Esophagus (tissue), 2 donors: ENCODE measurements at regions not wholly inside any gene's neighbourhood (a gene's known extent, or its start where the extent isn't known, plus 50 kb on each side); places are given as distances from the start of the nearest gene placed in this dataset.

ENCODE experiments used
- H3K27ac ChIP-seq, 2 donors: one replicate each; pipeline ENCODE4 v1.5.1; 2013; ENCODE audit warnings: low read depth in 2 of 2, mild to moderate bottlenecking in 2 of 2, inconsistent platforms in 1 of 2, low read length in 1 of 2, moderate library complexity in 1 of 2
- H3K27me3 ChIP-seq, 2 donors: one replicate each; pipeline ENCODE4 v1.6.1; 2013; ENCODE audit warnings: low read length in 2 of 2, control low read depth in 1 of 2, mild to moderate bottlenecking in 1 of 2; ENCODE audit not compliant: insufficient read depth in 2 of 2, control insufficient read depth in 1 of 2
- H3K36me3 ChIP-seq, 2 donors: one replicate each; pipeline ENCODE4 v1.6.1; 2013; ENCODE audit warnings: low read length in 1 of 2; ENCODE audit not compliant: control insufficient read depth in 2 of 2, insufficient read depth in 2 of 2
- H3K4me1 ChIP-seq, 2 donors: one replicate each; pipeline ENCODE4 v1.6.1; 2013; ENCODE audit warnings: low read length in 1 of 2; ENCODE audit not compliant: control insufficient read depth in 2 of 2, insufficient read depth in 2 of 2
- H3K4me3 ChIP-seq, 2 donors: one replicate each; pipeline ENCODE4 v1.5.1; 2013; ENCODE audit warnings: low read length in 2 of 2, mild to moderate bottlenecking in 2 of 2, low read depth in 1 of 2, moderate library complexity in 1 of 2
- H3K9me3 ChIP-seq, 2 donors: one replicate each; pipeline ENCODE4 v1.6.1; 2013; ENCODE audit warnings: mild to moderate bottlenecking in 2 of 2, low read depth in 1 of 2, low read length in 1 of 2, moderate library complexity in 1 of 2; ENCODE audit not compliant: control insufficient read depth in 2 of 2, insufficient read depth in 1 of 2
- WGBS, 2 donors: extraction: QIAGEN DNeasy Blood & Tissue Kit; methylation state at CpG; one replicate each; pipeline ENCODE4 v1.1.7; 2013; 5-methylcytosine and 5-hydroxymethylcytosine counted together
- donor health status: healthy with polysubstance abuse.
- donor health status: Bipolar disorder and iron deficiency.

DNA sequence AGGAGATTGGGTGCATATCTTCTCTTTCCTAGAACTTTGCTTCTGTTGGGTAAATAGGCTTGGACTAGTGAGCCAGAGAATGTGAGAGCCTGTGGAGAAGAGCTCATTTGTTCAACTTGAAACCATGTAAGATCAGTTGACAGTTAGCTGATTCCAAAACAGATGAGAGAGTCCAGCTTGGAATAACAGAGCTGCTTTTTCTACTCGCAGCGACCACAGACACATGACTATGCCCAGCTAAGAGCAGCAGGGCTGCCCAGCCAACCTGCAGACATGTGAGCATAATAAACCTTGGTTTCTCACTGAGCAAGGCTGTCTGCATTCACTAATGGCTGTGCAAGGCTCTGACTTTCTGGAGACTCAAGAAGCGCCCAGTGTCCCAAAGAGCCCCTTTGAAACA lies 209.2 kb downstream of the C12orf75 start:
- Histone ChIP-seq H3K36me3 (no peaks in the 10 kb centered on the region), H3K4me3 (no peak overlapping the region), H3K4me1 (no peaks in the 10 kb centered on the region), H3K27ac (no peak overlapping the region), H3K27me3 (no peaks in the 10 kb centered on the region), H3K9me3 (peaks cover under 1 to 4% of the 10 kb centered on the region in 2 donors)
- 82 to 84% methylated on average over 3 of the region's 3 CpGs for WGBS, 2 donors

DNA sequence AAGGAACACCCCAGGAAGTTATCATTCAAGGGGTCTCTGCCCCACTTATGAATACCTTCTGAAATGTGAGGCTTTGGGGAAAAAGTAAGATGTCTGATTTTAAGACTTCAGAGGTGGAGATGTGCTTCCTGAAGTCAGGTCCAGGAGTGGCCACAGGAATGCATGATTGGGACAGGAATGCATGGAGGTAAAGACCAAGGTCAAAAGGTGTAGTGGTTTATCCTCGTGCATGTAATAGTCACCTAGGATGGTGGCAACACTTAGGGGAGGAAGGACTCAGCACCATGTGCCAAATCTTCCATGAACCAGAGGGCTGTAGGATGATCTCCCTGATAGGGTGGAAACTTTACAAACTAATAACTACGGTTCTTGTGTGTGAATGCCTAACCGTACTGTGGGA lies 217.3 kb downstream of the C12orf75 start:
- no peak overlapping the region for H3K4me3 ChIP-seq
- WGBS, 2 donors = 88 to 93% methylated on average over 3 of the region's 3 CpGs

DNA sequence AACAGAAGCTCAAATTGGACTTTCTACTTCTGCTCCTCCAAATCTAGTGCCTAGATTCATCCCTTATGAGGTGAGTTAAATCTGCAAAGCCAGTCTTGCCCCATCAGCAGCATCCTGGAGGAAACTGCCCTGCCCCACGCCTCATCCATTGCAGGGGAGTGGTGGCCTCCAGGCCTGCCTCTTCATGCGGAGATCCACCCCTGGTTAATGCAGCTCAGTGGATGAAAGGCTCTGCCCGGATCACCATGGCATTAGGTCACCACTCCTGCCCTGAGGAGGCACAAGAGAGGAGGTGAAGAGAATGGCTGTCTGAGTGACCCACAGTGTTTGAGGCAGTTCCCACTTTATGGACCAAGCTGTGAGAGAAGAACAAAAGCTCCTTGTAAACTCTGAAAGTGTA lies 218.1 kb downstream of the C12orf75 start:
- no peak overlapping the region for H3K27ac ChIP-seq
- 77 to 78% methylated on average over 3 of the region's 3 CpGs for WGBS, 2 donors
- no peaks in the 10 kb centered on the region for H3K27me3 ChIP-seq
- no peaks in the 10 kb centered on the region for H3K9me3 ChIP-seq
- no peaks in the 10 kb centered on the region for H3K36me3 ChIP-seq
- no peak overlapping the region for H3K4me3 ChIP-seq
- no peaks in the 10 kb centered on the region for H3K4me1 ChIP-seq

More for the DNA sequence above, 217.3 kb downstream of the C12orf75 start:
- Histone ChIP-seq H3K4me1 (no peaks in the 10 kb centered on the region), H3K36me3 (no peaks in the 10 kb centered on the region), H3K27me3 (no peaks in the 10 kb centered on the region), H3K27ac (no peak overlapping the region), H3K9me3 (no peaks in the 10 kb centered on the region)

DNA sequence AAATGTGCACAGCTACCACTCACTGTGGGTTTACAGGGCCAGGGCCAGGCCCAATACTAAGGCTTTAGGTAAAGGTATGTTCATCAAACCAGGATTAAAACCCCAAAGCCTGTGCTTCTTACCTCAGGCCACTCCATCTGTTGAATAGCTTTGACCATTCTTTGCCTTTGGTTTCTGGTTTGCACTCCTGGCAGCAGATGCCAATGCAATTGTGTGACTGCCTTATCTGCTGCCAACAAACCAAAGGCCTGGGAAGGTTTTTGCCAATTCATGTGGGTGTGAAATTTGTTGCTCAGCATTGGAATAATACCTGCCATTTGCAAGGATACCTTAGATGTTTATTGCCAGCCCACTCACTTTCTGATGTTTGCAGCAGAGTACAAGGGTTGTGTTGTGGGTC lies 221.6 kb downstream of the C12orf75 start:
- Histone ChIP-seq H3K4me3 (no peak overlapping the region), H3K9me3 (no peaks in the 10 kb centered on the region), H3K4me1 (no peaks in the 10 kb centered on the region), H3K27me3 (no peaks in the 10 kb centered on the region), H3K36me3 (no peaks in the 10 kb centered on the region), H3K27ac (no peak overlapping the region)

DNA sequence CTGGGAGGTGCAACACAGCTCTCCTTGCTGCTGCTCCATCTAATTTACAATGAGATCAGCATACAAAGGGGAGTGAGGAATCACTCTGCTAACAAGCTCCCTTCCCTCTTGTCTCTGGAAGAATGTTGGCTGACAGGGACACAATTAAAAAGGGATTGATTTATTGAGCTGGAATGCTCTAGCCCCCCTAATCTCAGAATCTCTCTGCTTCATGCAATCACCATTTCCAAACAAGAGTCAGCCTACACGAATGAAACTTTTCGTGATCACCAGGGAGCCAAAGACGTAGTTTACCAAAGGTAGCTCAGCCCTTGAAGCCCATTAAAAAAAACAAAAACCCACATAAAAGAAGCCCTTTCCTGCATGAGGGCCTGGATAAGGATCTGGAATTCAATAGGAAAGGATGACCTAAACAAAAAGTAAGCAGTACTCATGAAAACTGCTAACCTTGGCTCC lies 223.8 kb downstream of the C12orf75 start:
- 69 to 80% methylated on average over 3 of the region's 3 CpGs for WGBS, 2 donors
- no peaks in the 10 kb centered on the region for H3K4me1 ChIP-seq
- no peaks in the 10 kb centered on the region for H3K9me3 ChIP-seq
- no peak overlapping the region for H3K27ac ChIP-seq
- H3K4me3 ChIP-seq = no peak overlapping the region
- no peaks in the 10 kb centered on the region for H3K36me3 ChIP-seq
- no peaks in the 10 kb centered on the region for H3K27me3 ChIP-seq

DNA sequence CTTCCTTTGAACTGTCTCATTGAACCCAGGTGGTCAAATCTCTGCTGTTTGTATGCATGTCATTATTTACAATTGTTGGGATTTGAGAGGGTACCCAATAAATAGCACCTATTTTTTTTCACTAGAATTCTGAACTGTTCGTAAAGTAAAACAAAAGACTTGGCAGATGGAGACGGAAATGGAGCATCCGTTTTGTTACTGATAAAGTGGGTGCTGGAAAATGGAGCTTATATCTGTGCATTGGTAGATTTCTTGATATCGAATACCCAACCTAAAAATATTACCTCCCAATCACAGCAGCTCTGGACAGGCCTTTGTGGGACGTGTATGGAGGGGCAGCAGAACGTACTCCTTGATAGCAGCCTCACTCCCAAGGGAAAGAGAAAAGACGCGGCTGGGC lies 224.4 kb downstream of the C12orf75 start:
- no peaks in the 10 kb centered on the region for H3K4me1 ChIP-seq
- H3K27me3 ChIP-seq = no peaks in the 10 kb centered on the region
- no peaks in the 10 kb centered on the region for H3K36me3 ChIP-seq
- no peaks in the 10 kb centered on the region for H3K9me3 ChIP-seq
- no peak overlapping the region for H3K4me3 ChIP-seq
- WGBS, 2 donors = 67 to 83% methylated on average over 8 of the region's 8 CpGs
- H3K27ac ChIP-seq = no peak overlapping the region

DNA sequence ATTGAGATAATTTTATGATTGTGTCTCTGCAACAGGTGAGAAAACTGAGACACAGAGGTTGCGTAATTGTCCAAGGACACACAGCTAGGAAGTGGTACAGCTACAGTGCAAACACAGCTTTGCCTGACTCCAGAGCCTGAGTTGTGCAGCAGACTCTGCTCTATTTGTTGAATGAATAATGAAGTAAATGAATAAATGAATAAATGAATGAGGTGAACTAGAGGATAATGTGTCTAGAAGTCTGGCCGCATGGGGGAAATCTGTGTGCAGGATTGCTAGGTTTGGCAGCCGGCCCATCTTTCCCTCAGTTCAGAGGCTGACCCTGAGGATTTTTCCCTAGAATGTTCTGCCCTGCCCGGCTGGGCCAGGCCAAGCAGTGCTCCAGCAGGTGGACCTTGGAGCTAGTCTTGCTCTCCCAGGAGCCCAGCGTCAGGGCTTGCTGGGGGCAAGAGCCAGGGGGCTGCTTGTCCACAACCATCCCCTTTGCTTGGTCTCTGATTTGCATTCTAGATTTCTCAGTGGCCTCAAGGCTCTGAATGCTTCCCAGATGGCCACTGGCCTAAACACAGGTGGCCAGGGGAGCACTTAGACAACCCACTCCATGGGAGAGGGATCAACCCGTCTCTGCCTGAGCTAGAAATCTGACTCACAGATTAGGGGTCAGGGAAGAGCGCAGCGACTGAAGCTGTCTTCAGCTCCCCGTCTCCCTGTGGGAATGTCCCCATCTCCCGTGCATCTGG lies 225.2 kb downstream of the C12orf75 start:
- H3K27me3 ChIP-seq = no peaks in the 10 kb centered on the region
- H3K4me3 ChIP-seq = no peak overlapping the region
- no peaks in the 10 kb centered on the region for H3K36me3 ChIP-seq
- no peaks in the 10 kb centered on the region for H3K4me1 ChIP-seq
- H3K9me3 ChIP-seq = no peaks in the 10 kb centered on the region
- H3K27ac ChIP-seq = no peak overlapping the region
- WGBS, 2 donors = 82 to 88% methylated on average over 10 of the region's 10 CpGs

DNA sequence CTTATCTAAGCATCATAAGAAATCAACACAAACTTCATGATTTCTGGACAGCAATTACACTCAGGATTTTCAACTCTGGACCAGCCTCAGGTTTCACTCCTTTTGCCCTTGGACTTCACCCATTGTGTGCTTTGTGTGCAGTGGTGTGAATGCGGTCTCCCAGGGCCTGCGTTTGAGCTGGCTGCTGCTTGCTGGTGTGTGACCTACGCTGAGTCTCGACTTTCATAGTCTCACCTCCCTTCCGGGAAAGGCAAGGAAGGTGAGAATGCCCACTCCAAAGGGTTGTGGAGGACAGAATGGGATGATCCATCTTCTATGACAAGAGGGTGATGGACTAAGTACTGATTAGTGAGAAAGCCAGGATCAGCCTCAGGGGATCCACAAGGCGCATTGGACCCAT lies 228.8 kb downstream of the C12orf75 start:
- H3K9me3 ChIP-seq = no peaks in the 10 kb centered on the region
- no peaks in the 10 kb centered on the region for H3K36me3 ChIP-seq
- peaks cover 0 to 2% of the 10 kb centered on the region in 2 donors for H3K4me1 ChIP-seq
- no peaks in the 10 kb centered on the region for H3K27me3 ChIP-seq
- no peak overlapping the region for H3K27ac ChIP-seq
- no peak overlapping the region for H3K4me3 ChIP-seq
- 92% methylated on average over 6 of the region's 6 CpGs for WGBS, 2 donors

DNA sequence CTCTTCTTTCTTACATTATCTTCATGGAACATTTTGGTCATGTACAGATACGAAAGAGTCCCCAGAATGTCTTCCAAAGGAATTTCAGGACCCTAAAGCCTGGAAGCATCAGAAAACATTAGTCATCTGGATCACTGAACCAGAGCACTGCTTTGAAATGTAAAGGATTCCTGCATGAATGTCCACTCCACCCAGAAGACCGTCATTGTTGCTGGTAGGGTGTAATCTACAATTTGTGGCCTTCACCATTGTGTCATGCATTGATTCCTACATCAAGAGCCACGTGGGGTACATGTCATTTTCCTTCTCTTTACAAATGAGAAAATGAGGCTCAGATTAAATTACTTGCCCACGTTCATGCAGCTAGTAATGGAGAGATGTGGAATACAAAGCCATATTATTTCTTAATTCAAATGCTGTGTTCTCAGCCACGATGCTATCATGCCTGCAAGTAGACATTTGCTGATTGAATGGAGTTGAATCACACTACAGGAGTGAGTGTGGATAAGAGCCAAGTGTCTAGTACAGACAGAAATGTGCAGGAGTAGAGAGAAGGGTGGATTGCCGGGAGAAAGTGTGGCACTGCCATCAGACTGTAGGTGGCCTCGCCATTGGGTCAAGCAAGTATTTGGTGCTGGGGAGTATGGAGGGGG lies 231.2 kb downstream of the C12orf75 start:
- Histone ChIP-seq H3K4me3 (no peak overlapping the region), H3K27ac (peak overlapping the region; percentile 39 to 69), H3K9me3 (no peaks in the 10 kb centered on the region), H3K36me3 (no peaks in the 10 kb centered on the region), H3K4me1 (peaks cover 0 to 2% of the 10 kb centered on the region in 2 donors), H3K27me3 (no peaks in the 10 kb centered on the region)
- WGBS, 2 donors = 55 to 56% methylated on average over 7 of the region's 7 CpGs
